Smooth muscle cell of the brain vasculature (primary cell): ENCODE measurements at regions not wholly inside any gene's neighbourhood (a gene's known extent, or its start where the extent isn't known, plus 50 kb on each side); places are given as distances from the start of the nearest gene placed in this dataset.
A peak's percentile ranks its signal among the peaks of the same experiment; 100 is the strongest.
"Not testable (repeated sequence)": the region's sequence is repeated elsewhere in the genome, so short reads cannot be mapped to it uniquely, and the experiment has no call there.

Experiments
- DNase-seq: peaks from one replicate; pipeline ENCODE4 v3.0.0-alpha.2; 2012; ENCODE audit warnings: low read depth, low spot score

GRCh38 chr20:17873410-17874270 lies 95.0 kb downstream of the SNX5 start:
- DNase-seq, result peak; percentile 88

GRCh38 chr20:17872959-17873358 lies 95.6 kb downstream of the SNX5 start:
- DNase-seq, result no peak

GRCh38 chr20:17872434-17872833 lies 96.2 kb downstream of the SNX5 start:
- no peak for DNase-seq

- DNase-seq, result no peak
Observed at GRCh38 chr20:17871886-17872285, 96.7 kb downstream of the SNX5 start.

GRCh38 chr20:17871181-17871580 lies 97.4 kb downstream of the SNX5 start:
- DNase-seq, result no peak

GRCh38 chr20:17870086-17870740 lies 98.4 kb downstream of the SNX5 start:
- DNase-seq, result no peak

- no peak for DNase-seq
Observed at GRCh38 chr20:17869295-17869994, 99.1 kb downstream of the SNX5 start.

DNA sequence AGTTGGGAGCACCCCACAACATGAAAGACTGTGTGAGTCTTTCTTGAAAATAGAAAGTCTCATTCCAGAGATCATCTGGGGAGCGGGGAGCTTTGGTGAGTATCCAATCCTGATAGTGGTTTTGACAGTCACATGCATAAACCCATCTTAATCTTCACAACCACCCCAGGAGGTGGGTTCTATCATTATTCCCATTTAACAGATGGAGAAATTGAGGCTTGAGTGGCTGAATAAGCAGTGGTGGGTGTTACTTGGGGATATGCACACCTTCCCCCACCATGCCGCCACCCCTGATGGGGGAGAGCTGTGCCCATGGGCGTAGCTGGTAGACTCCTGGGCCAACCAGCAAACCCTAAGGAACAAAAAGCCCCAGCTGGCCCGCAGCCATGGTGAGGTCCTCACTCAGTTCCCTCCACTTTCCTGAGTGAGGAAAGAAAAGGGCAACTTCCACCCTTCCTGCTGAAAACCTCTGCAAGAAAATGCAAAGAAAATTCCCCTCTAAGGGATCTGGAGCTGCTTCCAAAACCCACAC lies 99.8 kb downstream of the SNX5 start:
- DNase-seq, result no peak

GRCh38 chr20:17868151-17868550 lies 100.4 kb downstream of the SNX5 start:
- no peak for DNase-seq

GRCh38 chr20:17867131-17867925 lies 101.3 kb downstream of the SNX5 start:
- no peak for DNase-seq

DNA sequence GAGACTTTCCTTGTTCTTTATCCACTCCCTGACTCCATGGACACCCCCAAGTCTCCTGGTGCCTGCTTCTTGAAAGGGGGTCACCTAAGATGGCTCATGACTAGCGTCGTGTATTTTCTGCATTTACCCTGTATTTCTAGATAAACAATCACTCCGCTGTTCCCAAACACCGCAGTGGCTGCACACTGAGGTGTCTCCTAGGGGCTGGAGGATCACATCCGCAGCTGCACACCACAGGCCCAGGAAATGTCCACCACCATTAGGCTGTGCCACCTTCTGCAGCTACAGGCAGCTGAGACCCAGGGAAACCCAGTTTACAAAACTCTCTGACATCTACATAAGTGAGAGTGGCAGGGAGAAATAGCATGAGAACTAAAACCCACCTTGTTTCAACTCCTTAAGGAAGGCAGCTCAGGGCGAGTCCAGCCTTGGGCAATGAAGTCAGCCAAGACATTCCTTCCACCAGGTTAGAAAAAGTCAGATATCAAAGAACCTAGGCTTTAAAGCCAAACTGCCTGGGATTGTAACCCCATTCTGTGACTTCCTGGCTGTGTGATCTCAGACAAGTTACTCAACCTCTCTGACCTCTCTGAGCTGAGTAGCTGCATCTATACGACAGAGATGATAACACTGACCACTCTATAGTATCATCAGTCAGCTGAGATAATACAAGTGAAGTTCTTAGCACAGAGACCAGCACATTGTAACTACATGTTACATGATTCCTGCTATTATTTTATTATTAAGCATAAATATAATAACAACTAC lies 102.2 kb downstream of the SNX5 start:
- DNase-seq, result no peak

DNA sequence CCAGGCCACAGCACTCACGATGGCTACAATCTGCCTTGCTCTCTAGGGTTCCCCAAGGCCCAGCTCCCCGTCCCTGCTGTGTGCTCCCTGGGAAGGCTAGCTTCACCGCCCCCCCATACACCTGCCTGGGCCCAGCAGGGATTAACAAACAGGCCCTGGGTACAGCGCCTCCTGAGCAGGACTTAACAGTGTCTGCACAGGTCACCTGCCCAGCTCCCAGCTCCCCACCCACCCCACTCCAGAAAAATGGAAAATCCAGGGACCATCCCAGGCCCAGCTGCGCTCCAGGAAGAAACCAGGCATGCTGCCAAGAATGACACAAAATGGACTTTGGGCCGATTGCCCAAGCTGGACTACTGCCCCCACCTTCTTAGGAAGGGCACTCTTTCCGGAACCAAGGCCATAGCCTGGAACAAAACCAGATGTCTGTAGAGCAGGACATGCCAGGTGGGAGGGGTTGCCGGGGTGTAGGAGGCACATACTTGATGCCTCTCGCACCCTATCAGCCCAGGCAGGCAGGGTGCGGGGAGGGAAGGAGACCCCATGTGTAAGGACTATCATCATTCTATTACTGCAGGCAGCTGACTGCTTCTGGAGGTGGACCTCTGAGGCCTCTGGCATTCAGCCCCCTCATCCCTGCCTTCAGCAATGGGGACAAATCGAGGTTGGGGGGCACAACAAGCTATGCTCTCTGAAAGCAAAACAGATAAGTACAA lies 104.9 kb downstream of the SNX5 start:
- DNase-seq, result no peak

- DNase-seq, result no peak
Observed at GRCh38 chr20:17863209-17863576, 105.4 kb downstream of the SNX5 start.

- no peak for DNase-seq
Observed at GRCh38 chr20:17862171-17862570, 106.4 kb downstream of the SNX5 start.

GRCh38 chr20:17861620-17862019 lies 107.0 kb downstream of the SNX5 start:
- DNase-seq, result not testable (repeated sequence)

DNA sequence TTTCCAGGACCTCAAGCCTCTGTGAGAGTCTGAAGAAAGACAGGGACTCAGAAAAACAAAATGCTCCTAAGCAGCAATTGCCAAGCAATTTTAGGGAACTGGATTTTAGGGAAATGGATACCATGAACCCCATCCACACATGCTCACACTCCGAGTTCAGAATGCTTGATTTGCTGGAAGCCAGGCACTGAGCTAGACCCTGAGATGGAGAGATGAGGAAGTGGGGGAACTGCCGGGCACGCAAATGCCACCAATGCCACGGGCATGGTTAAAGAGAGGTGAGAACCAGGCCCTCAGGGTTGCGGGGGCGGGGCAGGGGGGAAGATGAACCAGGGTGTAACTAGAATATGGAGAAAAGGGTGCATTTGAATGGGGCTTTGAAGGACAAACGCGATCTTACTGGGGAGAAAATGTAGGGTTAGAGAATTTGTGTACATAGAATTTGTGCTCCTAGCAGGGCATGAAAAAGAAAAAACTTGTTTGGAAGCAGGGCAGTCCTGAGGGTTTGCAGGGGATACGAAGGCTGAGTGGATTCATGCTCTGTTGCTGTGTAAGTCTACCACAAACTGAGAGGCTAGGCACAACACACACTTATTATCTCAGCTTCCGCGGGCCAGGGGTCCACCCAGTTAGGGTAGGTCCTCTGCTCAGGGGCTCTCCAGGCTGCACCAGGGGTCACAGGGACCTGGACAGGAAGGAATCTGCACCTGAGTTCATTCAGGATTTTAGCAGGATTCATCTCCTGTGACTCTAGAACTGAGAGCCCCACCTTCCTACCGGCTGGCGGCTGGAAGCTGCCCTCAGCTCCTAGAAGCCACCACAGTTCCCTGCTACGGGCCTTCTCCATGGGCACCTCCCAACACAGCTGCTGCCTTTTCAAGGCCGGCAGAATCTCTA lies 108.0 kb downstream of the SNX5 start:
- no peak for DNase-seq

GRCh38 chr20:17859616-17860232 lies 108.9 kb downstream of the SNX5 start:
- DNase-seq, result no peak

- DNase-seq, result no peak
Observed at GRCh38 chr20:17859002-17859615, 109.5 kb downstream of the SNX5 start.
